ENCODE measurements at regions not wholly inside any gene's neighbourhood (a gene's known extent, or its start where the extent isn't known, plus 50 kb on each side); places are given as distances from the start of the nearest gene placed in this dataset.

DNA sequence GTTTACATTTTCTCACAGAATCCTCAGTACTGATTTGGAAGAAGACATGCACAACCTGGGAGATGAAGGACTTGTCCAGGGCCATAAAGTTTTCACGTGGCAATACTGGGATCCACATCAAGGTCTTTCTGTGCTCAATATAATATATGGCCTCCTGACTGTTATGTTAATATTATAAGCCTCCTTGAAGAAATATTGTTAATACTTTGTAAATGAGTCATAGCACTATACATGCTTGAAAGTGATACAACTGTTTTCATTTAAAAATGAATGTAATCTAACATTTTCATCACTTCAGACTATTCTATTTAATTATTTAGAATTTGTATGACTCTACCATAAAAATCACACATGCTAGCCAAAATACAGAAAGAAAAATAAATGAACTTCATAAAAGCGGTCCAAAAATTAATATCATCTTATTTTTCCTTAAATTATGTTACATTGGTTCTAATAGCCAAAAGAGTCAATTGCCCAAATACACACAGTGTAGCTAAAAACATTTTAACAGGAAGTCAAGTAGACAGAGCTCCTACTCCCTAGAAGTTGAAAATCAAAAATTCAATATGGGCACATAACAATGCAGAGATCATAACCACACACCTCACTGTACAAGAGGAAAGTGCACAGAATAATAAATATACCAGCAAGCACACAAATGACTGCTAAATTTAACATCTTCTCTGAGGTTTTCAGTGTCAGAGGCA lies 188.0 kb upstream of the HDDC2 start:
- Histone ChIP-seq H3K4me1 (no peaks in the 10 kb centered on the region), H3K36me3 (no peaks in the 10 kb centered on the region), H3K27ac (no peak overlapping the region), H3K9me3 (no peaks in the 10 kb centered on the region), H3K4me3 (no peak overlapping the region), H3K27me3 (no peaks in the 10 kb centered on the region)
- no peak for DNase-seq
- intact Hi-C loops (cut with DNase I): no loop called here
- no peak for ATAC-seq
- TF ChIP-seq CTCF (IDR thresholded peaks at IDR 0.05): no peak
- FAIRE-seq: no peak
- 54 to 56% methylated on average over 2 of the region's 2 CpGs for WGBS, 2 donors

DNA sequence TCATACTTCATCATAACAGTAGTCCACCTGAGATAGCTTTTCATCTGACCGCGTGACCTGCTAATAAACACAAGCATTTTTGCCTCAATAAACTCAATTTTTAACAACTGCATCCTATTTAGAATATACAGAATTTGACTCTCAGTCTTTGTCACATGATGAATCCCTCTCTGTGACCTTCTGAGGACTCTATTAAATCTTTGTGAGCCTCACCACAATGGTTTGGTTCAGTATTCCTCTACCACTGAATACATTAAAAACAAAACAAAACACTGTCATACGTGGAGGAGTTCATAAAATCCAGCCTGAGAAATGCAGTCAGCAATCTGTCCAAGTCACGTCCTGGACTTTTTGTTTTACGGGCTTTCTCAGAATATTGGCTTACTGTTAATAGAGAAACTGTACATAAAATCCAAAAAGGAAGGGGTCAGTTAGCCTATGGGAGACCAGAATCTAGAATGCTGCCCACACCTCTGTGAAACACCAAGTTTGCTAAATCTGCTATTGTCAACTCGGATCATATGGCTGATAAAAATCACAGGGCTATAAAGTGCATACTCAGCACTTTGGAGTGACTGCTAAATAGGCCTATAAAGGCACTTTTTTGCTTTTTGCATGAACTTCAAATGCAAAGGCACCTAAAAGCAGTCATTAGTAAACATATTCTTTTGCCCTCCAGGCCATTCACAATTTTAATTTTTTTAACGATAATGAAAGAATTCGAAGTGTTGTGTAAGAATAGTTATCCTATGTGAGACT lies 190.3 kb upstream of the HDDC2 start:
- H3K4me1 ChIP-seq: no peaks in the 10 kb centered on the region
- no peaks in the 10 kb centered on the region for H3K27me3 ChIP-seq
- intact Hi-C loops (cut with DNase I): no loop called here
- FAIRE-seq: no peak
- H3K36me3 ChIP-seq: no peaks in the 10 kb centered on the region
- no peak for ATAC-seq
- no peaks in the 10 kb centered on the region for H3K9me3 ChIP-seq
- no peak for DNase-seq
- no peak for TF ChIP-seq CTCF (IDR thresholded peaks at IDR 0.05)
- 73 to 81% methylated on average over 8 of the region's 8 CpGs for WGBS, 2 donors
- H3K4me3 ChIP-seq: no peak overlapping the region
- no peak overlapping the region for H3K27ac ChIP-seq

GRCh38 chr6:125498606-125499005 lies 196.8 kb upstream of the HDDC2 start:
- TF ChIP-seq CTCF (IDR thresholded peaks at IDR 0.05): no peak
- H3K27me3 ChIP-seq: no peaks in the 10 kb centered on the region
- no peak for DNase-seq
- ATAC-seq: no peak
- H3K36me3 ChIP-seq: no peaks in the 10 kb centered on the region
- no peaks in the 10 kb centered on the region for H3K4me1 ChIP-seq
- H3K9me3 ChIP-seq: no peaks in the 10 kb centered on the region
- FAIRE-seq: no peak
- 84 to 85% methylated on average over 3 of the region's 3 CpGs for WGBS, 2 donors
- intact Hi-C loops (cut with DNase I): no loop called here
- no peak overlapping the region for H3K27ac ChIP-seq
- H3K4me3 ChIP-seq: no peak overlapping the region

GRCh38 chr6:125499535-125499934 lies 197.8 kb upstream of the HDDC2 start:
- Histone ChIP-seq H3K27me3 (no peaks in the 10 kb centered on the region), H3K27ac (no peak overlapping the region), H3K36me3 (no peaks in the 10 kb centered on the region), H3K4me1 (no peaks in the 10 kb centered on the region), H3K9me3 (no peaks in the 10 kb centered on the region), H3K4me3 (no peak overlapping the region)
- TF ChIP-seq CTCF (IDR thresholded peaks at IDR 0.05): no peak
- DNase-seq: no peak
- intact Hi-C loops (cut with DNase I): no loop called here
- FAIRE-seq: no peak
- no peak for ATAC-seq

DNA sequence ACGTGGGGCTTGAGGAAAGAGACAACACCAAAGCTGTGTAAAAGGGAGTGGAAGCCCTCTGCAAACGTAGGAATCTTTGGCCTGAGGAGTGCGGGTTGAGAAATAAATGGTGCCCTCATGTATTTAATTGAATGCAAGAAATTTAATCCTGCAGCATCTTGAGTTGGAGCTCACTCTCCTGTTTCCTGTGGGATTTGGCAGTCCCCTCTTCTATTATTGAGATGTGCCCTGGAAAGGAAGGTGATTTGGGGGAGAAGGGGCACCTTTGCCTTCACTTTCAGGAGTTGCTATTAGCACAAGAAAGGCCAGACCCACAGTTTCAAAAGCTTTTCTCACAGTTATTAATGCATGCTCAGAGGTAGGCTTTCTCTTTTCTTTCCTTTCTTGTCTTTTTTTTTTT lies 201.4 kb upstream of the HDDC2 start:
- Histone ChIP-seq H3K36me3 (no peaks in the 10 kb centered on the region), H3K27me3 (no peaks in the 10 kb centered on the region), H3K27ac (no peak overlapping the region), H3K4me3 (no peak overlapping the region), H3K4me1 (no peaks in the 10 kb centered on the region), H3K9me3 (no peaks in the 10 kb centered on the region)
- FAIRE-seq: no peak
- no peak for TF ChIP-seq CTCF (IDR thresholded peaks at IDR 0.05)
- intact Hi-C loops (cut with DNase I): no loop called here
- WGBS, 2 donors: 49 to 62% methylated on average over 3 of the region's 3 CpGs
- no peak for DNase-seq
- ATAC-seq: no peak
